Hippocampal formation (tissue), 2 donors: ENCODE measurements at regions not wholly inside any gene's neighbourhood (a gene's known extent, or its start where the extent isn't known, plus 50 kb on each side); places are given as distances from the start of the nearest gene placed in this dataset.

Source experiments
- DNase-seq, 2 donors: peaks; one replicate each; lab custom pipeline; 2025; lab: John Stamatoyannopoulos, UW

DNA sequence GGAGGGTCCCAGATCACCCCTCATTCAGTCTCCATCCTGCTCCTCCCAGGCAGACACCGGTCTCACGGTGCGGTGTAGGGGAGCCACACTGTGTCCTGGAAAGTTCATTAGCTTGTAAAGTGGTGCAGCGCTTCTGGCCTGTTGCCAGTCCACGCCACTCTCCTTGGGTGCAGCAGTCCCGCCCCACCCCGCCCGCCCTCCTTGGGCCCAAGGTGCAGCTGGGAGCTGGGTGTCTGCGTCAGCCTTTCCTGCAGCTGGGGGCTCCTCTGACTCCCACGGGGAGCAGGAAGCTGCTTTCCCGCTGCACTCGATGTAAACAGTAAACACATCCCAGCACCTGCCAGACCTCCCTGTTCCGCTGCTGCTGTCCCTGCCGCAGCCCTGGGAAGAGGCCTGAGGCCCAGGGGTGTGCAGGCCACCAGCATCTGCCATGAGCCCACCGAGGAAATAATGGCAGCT, 53.8 kb upstream of the ASB18 start:
- DNase-seq = no peak

GRCh38 chr2:236318401-236318800, 54.2 kb upstream of the ASB18 start:
- no peak for DNase-seq

DNA sequence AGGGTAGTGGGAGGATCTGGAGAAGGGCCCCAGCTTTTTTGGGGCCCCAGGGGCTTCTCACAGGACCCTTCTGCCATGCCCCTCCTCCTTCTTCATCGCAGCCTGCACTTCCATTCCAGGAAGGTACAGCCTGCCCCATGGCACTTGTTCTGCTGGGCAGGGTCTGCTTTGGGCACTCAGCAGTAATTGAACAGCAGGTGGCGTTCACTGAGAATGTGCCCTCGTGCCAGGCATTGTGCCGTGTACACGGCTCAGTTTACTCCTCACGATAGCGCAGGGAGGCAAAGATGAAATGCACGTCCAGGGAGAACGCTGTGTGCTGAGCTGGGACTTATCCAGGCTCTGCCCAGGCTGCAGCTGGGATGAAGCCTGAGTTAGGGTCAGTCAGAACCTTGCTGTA, 54.8 kb upstream of the ASB18 start:
- DNase-seq = no peak

- DNase-seq = peak; percentile 24 to 53
Measured at GRCh38 chr2:236321415-236321814, 57.2 kb upstream of the ASB18 start.

DNA sequence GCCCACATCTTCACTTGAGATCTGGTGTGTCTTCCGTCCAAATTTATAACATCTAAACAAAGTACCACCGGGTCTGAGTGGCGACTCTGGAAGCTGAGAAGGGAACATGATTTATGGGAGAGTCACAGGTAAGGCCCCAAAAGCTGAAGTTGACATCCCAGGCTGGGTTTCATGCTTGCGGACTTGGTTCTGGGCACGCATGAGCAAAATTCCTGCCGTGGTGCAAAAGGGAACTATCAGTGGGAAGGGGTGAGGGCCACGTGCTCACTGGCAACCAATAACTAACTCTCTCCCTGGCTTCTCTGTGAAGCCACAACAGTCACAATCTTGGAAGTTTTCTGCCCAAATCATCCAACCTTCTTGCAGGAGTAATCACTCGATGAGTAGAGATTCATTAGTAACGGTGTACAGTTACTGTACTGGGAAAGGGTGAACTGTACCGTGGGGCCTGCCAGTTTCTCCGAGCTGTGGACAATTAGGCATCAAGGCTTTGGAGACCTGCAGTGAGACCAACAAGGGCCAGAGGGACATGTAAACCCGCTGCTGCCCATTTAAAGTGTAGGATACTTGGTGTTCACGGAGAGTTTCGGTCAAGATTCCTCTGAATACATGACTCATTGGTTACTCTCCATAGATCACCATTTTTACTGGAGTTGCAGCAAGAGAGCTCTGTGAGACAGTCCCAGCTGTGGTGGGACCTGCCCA, 69.4 kb upstream of the ASB18 start:
- DNase-seq = no peak

DNA sequence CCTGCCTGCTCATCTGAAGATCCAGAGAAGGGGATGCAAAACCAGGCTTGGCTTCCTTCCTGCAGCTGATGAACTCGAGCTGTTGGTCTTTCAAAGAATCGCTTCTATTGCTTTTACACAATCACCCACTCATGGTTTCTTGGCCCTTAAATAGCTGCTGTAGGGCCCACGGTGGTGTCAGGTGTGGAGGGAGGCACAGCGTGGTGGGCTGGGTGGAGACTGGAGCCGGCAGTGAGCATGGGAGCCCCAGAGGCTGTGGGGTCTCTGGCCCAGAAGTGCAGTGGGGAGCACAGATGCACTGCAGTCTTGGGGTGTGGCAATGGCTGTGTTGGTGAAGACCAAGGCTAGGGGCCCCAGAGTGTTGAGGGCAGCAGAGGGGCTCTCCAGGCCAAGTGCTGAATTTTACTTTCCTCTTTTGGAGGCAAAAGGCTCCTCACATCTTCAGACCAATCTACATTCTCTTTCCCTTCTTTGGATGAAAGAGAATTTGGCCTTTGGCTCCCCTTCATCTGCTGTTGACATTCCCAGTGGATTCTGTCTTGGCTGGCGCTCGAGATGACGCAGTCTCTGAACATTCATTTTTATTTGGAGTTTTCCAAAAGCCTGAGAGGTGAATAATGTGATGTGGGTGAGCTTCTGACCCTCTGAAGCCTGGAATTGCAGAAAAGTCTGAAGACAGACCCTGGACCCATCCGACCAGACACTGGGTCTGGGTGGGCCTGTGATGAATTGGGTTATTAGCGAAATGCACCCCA, 70.1 kb upstream of the ASB18 start:
- no peak for DNase-seq

GRCh38 chr2:236335696-236336574, 71.7 kb upstream of the ASB18 start:
- DNase-seq = no peak

- DNase-seq = no peak
Measured at GRCh38 chr2:236336575-236337464, 72.6 kb upstream of the ASB18 start.

- DNase-seq = no peak
Measured at GRCh38 chr2:236337465-236338325, 73.5 kb upstream of the ASB18 start.

GRCh38 chr2:236338495-236339184, 74.4 kb upstream of the ASB18 start:
- DNase-seq = no peak

GRCh38 chr2:236340251-236340650, 76.0 kb upstream of the ASB18 start:
- no peak for DNase-seq

- no peak for DNase-seq
Measured at GRCh38 chr2:236341067-236341466, 76.9 kb upstream of the ASB18 start.

DNA sequence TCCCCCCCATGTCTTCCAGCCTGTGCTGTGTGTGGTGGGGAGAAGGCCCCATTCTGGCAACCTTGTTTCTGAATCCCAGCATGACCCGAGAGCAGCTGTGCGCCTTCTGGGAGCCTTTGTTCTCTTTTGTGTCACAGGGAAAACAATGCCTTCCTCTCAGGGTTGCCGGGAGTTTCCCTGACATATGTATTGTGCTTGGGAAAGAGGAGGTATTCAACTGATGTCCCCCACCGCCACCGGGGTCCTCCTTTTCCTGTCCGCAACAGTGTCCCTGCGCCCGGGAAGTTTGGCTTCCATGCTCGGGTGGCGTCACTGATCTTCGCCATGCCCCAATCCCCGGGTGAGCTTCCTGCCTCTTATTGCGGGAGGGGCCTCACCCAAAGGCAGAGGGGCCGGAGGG, 77.5 kb upstream of the ASB18 start:
- DNase-seq = peak in 1 of 2 donors; percentile 23

GRCh38 chr2:236342507-236342906, 78.3 kb upstream of the ASB18 start:
- no peak for DNase-seq

- DNase-seq = no peak
Measured at GRCh38 chr2:236342951-236343350, 78.7 kb upstream of the ASB18 start.

DNA sequence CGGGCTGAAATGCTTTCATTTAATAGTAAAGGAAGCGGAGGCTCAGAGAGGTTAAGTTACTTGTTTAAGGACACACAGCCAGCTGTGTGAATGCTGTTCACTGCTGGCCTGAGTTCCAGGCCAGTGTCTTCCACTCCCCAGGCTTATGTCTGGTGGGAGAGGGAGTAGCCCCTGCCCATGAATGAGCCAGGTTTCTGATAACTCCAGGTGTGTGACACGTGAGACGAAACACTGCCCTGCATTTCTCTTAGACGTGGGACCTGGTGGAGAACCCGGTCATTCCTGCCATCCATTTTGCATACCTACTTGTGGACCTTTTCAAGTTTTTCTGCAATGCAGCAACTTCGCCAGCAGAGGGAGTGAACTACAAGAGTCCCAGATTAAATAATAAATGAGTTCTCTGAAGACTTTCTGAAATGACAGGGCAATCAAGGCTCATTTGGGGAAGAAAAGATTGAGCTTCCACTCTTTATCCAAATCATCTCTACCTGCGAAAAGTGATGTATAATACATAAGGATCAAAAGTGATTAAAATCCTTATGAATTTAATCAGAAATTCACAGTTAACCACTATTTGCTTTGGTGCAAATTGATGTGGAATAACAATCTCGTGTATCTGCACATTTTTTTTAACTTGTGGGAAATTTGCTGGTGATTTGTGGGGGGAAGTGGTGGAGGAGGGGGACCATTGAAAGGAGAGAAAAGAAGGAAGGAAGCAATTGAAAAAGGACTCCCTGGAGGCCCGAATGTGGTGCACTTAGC, 79.4 kb upstream of the ASB18 start:
- peak in 1 of 2 donors; percentile 36 for DNase-seq

DNA sequence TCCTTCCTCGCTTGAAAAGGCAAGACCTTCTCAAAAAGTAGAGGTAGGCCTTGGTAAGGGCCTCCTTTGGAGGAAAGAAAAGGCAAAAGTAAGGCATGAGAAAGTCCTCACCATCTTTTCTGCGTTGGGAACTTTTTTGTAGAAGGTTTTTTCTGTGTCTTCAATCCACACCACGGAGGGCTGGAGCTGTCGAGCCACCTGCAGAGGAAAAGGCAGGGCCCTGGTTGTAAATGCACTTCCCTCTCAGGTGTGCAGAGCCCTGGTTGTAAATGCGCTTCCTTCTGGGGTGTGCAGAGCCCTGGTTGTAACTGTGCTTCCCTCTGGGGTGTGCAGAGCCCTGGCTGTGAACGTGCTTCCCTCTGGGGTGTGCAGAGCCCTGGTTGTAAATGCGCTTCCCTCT, 80.2 kb upstream of the ASB18 start:
- DNase-seq = no peak

DNA sequence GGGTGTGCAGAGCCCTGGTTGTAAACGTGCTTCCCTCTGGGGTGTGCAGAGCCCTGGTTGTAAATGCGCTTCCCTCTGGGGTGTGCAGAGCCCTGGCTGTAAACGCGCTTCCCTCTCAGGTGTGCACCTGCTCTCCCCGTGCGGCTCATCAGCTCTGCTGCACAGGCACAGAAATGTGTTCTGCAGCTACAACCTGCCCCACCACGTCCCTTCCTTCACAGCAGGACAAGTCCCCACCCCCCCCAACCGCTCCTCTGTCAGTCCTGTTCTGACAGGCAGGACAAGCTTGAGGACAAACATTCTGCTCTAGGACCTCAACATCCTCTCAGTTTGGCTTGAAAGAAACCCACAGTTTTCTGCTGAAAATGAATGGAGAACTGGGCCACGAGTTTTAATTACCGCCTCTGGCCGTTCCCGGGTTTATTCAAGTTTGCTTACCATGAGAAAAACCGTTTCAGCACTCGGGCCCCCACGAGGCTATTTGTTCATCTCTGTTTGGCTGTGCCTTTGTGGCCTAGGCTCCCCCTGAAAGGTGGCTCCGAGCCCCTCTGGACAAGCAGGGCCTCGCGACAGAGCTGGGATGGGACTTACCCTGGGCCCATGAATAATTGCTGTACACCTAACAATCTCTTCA, 81.0 kb upstream of the ASB18 start:
- no peak for DNase-seq

- no peak for DNase-seq
Measured at GRCh38 chr2:236346366-236346765, 82.2 kb upstream of the ASB18 start.
